AML-193 (cell line): ENCODE measurements at regions not wholly inside any gene's neighbourhood (a gene's known extent, or its start where the extent isn't known, plus 50 kb on each side); places are given as distances from the start of the nearest gene placed in this dataset.
"Not testable (repeated sequence)": the region's sequence is repeated elsewhere in the genome, so short reads cannot be mapped to it uniquely, and the experiment has no call there.

Experiments
- DNase-seq, 2 experiments: peaks; one replicate each; lab custom pipeline; 2025; lab: John Stamatoyannopoulos, UW

DNA sequence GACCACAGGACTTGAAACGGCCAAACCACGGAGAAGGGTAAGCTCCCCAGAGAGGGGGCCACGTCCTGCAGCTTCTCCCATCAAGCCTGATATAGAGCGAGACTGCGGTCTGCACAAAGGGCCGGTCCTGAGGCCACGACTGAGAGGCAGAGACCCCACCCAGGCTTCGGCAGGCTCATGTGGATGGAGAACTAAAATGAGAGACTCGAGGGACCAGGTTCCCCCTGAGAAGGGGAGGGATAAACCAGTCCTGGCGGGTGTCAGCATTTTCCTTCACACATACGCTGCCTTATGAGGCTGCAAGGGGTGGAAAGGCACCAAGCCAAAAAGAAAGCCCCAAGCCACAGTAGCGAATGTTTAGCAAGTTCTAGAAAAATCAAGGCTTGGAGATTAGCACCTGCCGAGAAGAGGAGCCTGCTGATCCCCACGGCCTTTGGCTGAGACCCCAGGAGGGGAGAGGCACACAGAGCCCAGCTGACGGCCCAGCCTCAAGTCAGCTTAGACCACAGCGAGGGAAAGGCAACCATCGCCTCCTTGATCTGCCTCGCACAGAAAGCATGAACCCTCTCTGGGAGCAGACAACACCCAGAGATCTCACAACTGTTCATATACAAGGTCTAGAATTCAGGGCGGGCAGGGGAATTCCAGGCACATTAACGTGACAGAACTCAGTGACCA, 92.6 kb upstream of the RNF32 start:
- no peak for DNase-seq

DNA sequence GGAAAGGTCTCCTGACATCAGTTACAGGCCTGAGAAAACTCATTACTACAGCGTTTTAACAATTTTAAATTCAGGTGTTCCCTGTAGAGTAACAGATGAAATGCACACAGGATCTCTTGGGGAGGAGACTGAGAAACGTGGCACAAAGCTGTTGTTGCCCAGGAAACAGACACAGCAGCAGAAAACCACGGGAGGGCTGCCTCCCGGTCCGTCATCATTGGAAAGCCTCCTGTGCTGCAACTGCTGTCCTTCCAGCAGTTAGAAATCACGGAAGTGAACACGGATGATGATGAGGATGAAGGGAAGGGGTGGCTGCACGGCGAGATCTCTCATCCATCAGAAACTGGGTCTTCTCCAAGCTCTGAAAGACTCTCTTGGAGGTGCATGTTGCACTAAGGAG, 94.6 kb upstream of the RNF32 start:
- DNase-seq = no peak

DNA sequence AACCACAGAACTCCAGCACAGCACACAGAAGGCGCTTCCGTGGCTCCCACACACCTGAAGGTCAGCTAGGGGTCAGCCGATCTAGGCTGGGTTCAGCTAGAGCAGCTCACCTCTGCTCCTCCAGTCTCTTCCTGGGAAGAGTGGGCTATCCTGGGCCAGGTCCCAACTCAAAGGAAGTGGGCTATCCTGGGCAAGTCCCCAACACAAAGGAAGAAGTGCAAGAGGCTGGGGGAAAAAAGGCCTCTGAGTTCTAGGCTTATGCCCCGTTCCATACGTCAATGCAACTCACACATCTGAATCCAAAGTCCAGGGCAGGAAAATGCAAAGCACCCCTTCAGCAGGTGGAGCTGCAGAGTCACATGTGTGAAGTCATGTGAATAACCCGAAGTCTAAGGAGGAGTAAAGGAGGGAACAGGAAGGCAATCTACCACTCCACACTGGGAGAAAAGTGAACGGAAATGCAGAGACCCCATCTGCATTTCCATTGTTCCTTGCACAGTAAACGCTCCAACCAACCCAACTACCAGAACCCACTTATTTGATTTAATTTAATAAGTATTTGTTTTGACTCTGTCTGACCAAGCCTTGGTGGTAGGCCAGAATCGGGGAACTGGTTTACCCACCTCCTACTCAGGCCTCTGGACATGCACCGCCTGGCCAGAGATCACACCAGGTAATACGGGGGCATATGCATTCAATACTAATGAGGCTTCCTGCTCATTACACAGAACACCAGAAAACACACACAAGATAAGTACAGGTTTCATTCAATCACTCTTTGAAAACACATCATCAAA, 95.5 kb upstream of the RNF32 start:
- DNase-seq = no peak

DNA sequence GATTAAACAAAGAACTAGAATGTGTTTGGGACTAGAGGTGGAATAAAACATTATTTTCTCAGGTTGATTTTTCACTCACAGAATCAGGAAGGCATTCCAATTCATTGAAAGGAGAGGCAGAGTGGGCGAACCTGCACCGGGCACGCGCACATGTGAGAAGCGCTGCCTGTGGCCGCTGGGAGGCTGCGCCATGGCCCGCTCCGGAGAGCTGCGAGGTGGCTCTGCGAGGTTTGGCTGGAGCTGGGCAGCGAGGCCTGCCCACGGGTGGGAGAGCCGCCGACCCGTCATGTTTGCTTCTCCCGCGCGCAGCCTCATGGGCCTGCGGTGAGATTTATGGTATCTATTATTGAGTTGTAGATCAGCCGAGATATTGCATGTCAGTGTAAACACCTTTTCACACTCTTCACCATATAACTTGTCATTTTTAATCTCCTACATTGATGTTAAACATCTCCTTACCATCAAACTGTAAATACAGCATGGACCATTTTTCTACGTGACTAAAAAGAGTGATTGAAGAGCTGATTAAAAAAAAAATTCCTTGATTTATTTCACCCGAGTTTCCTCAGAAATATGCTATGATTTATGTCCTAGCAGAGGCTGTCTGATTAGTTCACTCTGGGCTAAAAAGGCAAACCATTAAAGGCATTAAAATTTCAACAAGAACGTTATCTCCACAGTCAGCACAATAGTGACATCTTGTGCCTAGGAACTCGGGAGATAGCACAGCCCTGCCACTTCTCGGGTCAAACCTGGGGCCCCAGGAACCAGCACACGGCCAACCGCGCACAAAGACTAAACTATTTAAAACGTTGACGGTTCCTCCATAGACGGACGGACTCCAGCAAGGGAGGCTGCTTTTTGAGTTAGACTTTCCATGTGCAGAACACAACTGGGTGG, 96.6 kb upstream of the RNF32 start:
- DNase-seq = no peak

DNA sequence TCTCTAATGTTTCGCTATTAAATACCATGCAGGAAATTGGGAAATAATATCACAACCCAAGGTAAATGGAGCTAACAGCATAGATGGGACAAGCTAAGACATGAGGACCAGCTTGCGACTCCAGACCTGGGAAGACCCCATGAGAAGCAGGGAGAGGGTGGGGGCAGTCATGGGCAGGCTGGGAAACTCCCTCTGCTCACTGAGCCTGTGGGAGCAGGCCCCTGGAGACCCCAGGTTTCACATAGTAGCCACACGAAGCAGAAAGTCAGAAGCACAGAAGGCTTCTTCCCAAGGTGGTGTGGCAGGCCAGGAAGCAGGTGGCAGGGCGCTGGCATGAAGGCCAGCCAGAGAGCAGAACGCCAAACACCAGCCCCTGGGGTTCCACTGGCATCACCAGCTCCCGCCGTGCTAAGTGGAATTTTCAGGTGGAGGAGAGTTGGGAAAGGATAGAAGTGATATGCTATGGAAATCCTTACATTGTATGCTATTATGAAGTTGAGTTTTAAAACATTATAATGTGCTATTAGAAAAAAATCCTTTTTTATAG, 99.9 kb upstream of the RNF32 start:
- DNase-seq = no peak

DNA sequence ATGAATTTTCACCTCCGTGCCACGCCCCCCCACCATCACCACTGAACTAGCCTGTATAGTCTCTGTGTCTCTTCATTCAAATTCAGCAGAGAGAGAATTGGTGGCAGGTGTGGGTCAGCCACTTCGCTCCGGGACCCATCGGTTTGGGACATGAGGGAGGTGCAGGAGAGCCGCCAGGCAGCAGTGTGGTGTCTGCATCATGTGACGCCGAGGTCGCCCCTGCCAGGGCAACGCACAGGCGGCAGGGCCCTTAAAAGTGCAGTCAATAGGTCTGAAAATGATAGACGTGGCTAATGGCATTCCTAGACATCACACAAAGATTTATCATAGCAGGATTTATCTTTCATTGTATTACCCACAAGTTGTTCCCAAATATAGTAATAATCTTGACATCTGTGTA, 100.6 kb upstream of the RNF32 start:
- no peak for DNase-seq

DNA sequence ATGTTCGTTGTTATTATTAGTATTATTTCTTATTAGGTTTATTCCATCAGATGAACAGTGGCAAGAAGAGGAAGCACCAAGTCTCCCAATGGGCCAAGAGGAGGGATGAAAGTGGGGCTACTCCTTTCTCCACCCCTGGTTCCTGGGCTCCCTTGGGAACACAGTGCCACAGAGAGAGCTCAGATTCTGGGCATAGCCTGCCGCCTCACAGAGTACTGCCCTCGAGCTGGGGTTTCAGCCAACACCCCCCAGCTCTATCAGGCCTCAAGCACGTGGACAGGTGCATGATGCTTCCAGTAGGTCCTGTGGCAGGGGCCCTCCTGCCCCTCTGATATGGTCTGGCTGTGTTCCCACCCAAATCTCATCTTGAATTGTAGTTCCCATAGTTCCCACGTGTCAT, 103.6 kb upstream of the RNF32 start:
- no peak for DNase-seq

DNA sequence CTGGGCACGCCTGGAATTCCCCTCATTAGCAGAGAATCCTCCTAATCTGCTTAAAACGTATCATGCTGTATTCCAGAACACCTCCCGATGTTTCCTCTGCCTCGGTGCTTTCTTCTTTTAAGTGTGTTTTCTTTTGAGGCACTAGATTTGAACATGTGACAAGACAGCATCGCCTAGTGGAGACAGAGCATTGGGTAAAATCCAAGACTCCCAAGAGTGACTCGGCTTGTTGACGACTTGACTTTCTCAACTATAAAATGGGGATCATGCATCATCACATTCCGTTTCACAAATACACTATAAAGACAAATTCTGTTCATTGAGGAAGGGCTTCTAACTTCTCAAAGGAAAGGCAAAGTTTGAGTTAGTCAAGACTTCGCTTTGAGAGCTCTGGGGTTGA, 105.6 kb upstream of the RNF32 start:
- DNase-seq = no peak

DNA sequence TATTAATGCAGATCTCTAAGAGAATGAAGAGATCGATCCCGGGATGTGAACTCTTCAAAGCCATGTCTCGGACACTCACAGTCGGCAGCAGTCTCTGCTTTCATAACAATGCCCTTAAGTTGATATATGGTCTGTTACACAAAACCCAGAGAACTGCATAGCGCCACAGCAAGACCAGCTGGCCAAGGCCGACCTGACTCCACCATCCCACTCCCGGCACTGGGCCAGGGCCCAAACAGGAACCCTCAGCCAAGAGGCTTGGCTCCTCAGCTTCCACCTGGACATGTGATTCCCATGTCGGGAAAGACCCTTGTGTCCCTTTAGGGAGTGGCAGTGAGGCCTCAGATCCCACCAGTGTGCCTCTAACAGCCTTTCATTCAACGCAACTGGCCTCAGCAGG, 106.6 kb upstream of the RNF32 start:
- DNase-seq = no peak

DNA sequence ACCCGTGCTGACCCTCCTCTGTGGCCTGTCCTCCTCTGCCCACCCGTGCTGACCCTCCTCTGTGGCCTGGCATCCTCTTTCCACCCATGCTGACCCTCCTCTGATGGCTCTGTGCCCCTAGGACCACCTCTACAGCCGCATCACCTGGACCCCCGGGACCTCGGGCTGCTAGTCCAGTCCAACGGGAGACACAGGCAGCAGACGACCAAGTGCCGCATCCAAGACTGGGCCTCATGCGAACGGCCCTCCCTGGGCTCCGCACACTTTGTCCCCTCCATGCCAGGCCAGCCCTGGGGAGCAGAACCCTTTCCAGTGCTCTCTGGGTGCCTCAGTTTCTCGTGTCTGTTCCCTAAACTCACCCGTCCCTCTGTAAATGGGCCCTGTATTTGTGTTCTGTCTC, 107.2 kb upstream of the RNF32 start:
- no peak for DNase-seq

DNA sequence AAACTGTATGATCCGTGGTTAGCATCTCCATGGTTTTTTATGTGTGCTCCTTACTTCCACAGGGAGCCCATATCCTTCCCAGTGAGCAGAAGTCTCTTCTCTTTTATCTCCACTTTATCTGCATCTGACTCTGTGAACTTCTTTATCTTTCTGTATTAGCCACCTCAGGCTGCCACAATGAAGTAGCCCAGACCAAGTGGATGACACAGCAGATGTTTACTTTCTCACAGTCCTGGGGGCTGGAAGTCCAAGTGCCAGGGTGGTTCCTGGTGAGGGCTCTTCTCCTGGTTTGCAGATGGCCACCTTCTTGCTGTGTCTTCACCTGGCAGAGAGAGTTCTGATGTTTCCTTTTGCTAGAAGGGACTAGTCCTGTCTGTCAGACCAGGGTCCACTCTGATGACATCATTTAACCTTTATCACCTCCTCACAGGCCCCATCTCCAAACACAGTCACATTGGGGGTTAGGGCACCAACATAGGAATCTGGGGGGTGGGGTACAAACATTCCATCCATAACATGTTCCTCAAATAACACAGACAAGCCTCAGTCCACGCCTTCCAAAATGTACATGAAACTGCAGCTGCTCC, 108.5 kb upstream of the RNF32 start:
- no peak for DNase-seq

DNA sequence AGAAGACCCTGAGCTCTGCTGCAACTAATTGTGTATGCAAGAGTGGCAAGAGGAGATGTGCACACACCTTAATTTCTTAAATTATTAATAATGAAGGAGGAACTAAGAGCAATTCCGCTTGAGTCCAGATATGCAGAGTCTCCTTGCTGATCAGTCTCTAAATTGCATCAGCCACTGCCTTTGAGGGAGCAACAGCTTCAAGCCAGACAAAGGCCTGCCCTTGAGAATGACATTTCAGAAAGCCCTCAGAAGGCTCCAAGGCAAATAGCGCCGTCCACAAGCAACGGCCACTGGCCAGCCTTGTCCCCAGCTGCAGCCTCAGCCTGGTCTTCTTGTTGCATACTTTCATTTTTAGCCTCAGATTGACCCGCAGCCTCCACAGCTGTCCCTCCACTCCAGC, 110.6 kb upstream of the RNF32 start:
- no peak for DNase-seq

DNA sequence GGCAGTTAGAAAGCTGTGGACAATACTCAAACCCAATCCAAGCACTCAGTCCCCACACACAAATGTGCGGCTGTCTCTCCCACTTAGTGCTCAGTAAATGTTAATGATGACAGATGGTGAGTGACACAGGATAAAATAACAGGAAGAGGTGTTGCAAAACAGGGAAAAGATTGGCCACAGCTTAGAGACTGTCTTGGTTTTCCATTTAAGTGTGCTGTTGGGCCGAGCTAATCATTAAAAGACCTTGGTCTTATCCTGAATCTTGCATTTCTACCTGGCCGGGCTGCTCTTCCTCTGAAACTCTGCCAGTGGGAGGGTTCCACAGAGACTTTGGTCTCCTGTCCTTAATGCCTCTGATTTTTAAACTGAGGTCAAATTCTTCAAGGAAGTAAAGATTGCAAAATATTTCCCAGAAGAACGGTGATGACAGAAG, 113.1 kb upstream of the RNF32 start:
- DNase-seq = no peak

DNA sequence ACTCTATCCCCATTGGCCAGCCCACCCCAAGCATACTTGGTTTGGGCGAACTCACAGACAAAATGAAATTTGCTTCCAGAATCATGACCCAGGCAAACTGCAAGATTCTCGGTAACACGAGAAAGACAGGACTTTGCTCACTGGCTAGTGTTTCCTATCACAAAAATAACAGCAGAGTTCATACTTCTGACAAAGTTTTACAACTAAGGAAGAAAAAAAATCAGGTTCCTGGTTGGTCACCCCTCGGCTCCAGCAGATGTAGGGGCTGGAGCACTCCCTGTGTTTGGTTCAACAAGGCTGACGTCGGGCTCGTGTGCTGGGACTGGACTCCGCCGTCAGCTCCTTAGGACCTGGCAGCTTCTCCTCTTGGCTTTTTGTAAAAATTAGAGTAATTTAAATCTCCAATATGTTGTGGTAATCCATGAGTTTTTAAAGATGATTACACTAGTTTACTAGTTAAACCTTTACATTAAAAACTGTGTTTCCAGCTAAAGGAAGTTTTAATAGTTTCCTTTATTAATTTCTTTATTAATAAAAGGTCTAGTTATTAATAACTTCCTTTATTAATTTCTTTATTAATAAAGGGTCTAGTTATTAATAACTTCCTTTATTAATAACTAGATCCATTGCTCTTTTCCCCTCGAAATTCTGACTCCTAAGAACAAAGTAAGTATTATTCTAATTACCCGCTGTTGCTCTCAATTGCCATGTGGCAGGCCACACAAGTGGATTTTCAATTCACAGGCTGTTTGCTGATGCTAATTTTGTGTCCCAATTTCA, 115.6 kb upstream of the RNF32 start:
- DNase-seq = no peak

DNA sequence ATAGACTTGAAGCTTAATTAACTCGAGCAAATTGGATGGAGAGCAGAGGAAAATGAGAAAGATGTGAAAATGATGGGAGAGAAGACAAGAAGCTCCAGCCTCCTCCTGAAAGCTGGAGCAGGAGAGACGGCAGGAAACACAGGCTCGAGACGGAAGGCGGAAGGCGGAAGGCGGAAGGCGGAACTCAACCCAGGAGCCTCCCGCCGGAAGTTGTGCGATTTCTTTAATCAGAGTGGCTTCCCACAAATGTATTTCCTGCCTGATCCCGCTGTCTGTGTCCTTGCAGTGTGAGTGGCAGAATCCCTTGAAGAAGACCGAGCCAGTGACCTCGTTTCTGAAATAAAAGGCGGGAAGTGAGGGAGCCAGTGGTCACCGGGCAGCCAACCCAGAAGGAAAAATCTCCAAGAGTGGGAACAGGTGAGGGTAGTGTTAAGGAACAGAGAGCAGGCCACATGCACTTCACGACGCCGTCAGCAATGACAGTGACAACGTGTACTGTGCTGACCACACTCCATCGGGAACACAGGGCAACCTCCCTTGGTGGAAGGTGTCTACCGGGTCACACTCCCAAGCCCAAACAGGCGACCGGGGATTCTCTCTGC, 117.0 kb upstream of the RNF32 start:
- DNase-seq = no peak

DNA sequence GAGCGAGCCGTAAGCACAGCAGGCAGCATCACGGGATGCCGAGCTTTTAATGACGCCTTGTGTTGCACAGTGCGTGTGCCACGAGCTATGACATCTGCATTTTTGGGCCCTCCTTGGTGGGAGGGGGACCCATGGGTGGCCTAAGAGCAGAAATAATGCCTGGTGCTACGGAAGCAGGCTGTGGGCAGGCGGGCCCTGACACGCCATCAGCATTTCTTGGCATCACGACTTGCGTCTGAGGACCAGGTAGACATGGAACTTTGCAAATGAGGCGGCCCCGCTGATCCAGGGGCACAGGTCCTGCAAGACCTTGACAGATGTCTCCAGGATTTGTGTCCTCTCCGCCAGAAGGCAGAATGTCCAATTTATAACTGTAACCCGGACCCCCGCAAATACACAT, 117.8 kb upstream of the RNF32 start:
- no peak for DNase-seq

DNA sequence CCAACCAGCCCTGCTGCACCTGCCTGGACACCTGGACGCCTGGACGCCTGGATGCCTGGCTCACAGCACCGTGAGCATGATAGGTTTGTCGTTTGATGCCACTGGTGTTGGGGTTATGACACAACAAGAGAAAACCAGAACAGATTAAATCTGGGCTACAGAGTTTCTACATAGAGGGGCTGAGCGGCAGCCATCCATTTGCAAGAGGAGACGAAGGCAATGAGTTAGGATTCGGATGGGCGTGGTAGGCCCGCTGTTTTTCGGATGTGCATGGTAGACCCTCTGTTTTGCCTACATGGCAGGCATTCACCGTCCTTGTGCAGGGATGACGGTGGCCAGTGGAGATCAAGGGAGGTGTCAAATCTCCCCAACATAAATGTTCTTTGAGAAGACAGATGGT, 121.5 kb upstream of the RNF32 start:
- DNase-seq = no peak

DNA sequence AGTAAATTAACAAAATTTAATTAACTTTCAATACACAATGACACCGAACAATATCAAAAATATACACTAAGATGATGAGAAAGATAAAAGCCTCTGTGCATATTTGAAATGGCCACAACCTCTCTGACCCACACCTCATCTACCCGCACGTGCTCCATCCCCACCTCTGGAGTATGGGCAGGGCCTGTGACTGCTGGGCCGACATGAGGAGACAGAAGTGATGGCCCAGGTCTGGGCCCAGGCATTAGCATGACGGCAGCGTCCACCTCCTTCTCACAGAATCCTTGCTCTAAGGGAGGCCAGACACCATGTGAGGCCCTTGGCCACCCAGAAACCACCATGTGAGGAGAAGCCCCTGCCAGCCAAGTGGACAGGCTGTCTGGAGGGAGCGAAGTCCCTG, 122.1 kb upstream of the RNF32 start:
- no peak for DNase-seq

DNA sequence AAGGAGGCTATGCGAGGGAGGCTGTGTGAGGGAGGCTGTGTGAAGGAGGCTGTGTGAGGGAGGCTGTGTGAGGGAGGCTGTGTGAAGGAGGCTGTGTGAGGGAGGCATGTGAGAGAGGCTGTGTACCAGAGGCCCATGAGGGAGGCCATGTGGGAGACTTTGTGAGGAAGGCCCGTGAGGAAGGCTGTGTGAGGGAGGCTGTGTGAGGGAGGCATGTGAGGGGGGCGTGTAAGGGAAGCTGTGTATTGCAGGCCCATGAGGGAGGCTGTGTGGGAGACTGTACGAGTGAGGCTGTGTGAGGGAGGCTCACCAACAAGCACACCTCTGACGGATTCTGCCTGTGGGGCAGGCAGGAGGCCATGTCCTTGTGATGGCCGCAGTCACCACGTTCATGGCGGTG, 122.7 kb upstream of the RNF32 start:
- DNase-seq = not testable (repeated sequence)

DNA sequence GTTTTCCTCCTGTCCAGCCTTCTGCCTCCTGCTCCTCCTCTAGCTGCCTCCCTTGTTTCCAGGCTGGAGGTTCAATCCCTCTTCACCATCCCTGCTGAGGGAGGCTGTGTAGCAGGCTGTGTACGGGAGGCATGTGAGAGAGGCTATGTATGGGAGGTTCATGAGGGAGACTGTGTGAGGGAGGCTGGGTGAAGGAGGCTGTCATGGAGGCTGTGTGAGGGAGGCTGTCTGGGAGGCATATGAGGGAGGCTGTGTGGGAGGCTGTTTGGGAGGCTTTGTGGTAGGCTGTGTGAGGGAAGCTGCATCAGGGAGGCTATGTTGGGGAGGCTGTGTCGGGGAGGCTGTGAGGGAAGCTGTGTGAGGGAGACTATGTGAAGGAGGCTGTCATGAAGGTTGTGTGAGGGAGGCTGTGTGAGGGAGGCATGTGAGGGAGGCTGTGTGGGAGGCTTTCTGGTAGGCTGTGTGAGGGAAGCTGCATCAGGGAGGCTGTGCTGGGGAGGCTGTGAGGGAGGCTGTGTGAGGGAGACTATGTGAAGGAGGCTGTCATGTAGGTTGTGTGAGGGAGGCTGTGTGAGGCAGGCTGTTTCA, 123.7 kb upstream of the RNF32 start:
- DNase-seq = no peak
